ENCODE measurements at regions not wholly inside any gene's neighbourhood (a gene's known extent, or its start where the extent isn't known, plus 50 kb on each side); places are given as distances from the start of the nearest gene placed in this dataset.
"Not testable (repeated sequence)": the region's sequence is repeated elsewhere in the genome, so short reads cannot be mapped to it uniquely, and the experiment has no call there.

- Histone ChIP-seq H3K4me1 (no peaks in the 10 kb centered on the region), H3K4me3 (no peak overlapping the region), H3K9me3 (no peaks in the 10 kb centered on the region), H3K27ac (no peak overlapping the region), H3K4me2 (no peak overlapping the region)
- CTCF ChIA-PET = no interaction called here
- FAIRE-seq = no peak
- POLR2A ChIA-PET = no interaction called here
- ATAC-seq = no peak
- WGBS (ENCODE audit: missing lambda C conversion rate) = 75% methylated on average over 1 of the region's 1 CpG
- DNase-seq (ENCODE audit: low read depth in 1 of 2, low spot score in 1 of 2) = no peak
- TF ChIP-seq KDM5A (IDR thresholded peaks at IDR 0.05) = no peak
- no peak for TF ChIP-seq FOXS1 (CRISPR knock-in tag; IDR thresholded peaks at IDR 0.05)
- no peak for TF ChIP-seq CHD2 (IDR thresholded peaks at IDR 0.05; ENCODE audit: low read length, partially characterized antibody)
- TF ChIP-seq FOSL2 (IDR thresholded peaks at IDR 0.05) = no peak
- TF ChIP-seq FOSL2 (CRISPR knock-in tag; IDR thresholded peaks at IDR 0.05) = no peak
- no peak for TF ChIP-seq JUNB (IDR thresholded peaks at IDR 0.05)
- no peak for TF ChIP-seq SMC3 (IDR thresholded peaks at IDR 0.05)
- no peak for TF ChIP-seq MAZ (IDR thresholded peaks at IDR 0.05; ENCODE audit: borderline replicate concordance, low read depth, low read length)
- no peak for TF ChIP-seq REST (IDR thresholded peaks at IDR 0.05)
- no peak for TF ChIP-seq RNF2 (IDR thresholded peaks at IDR 0.05; ENCODE audit: borderline replicate concordance, low read depth)
- TF ChIP-seq EHMT2 (IDR thresholded peaks at IDR 0.05; ENCODE audit: low read depth) = no peak
- TF ChIP-seq TP53 (CRISPR knock-in tag; IDR thresholded peaks at IDR 0.05) = no peak
- TF ChIP-seq RARB (CRISPR knock-in tag; IDR thresholded peaks at IDR 0.05) = no peak
- TF ChIP-seq GATA3 (IDR thresholded peaks at IDR 0.05; ENCODE audit: borderline replicate concordance) = no peak
- no peak for TF ChIP-seq POLR2A (IDR thresholded peaks at IDR 0.05; ENCODE audit: low read length)
- TF ChIP-seq PBX3 (IDR thresholded peaks at IDR 0.05) = no peak
- TF ChIP-seq HMGXB4 (CRISPR knock-in tag; IDR thresholded peaks at IDR 0.05; ENCODE audit: borderline replicate concordance) = no peak
- TF ChIP-seq CBX8 (IDR thresholded peaks at IDR 0.05) = no peak
- TF ChIP-seq PHF8 (IDR thresholded peaks at IDR 0.05; ENCODE audit: borderline replicate concordance, low read depth) = no peak
Observed at GRCh38 chr12:84113666-84114065, 798.9 kb downstream of the SLC6A15 start.

GRCh38 chr12:84103886-84104285 is 808.7 kb downstream of the SLC6A15 start:
- ATAC-seq; H3K4me3 ChIP-seq; H3K4me1 ChIP-seq; FAIRE-seq; H3K4me2 ChIP-seq; H3K27ac ChIP-seq; POLR2A ChIA-PET; CTCF ChIA-PET; DNase-seq (ENCODE audit: low read depth in 1 of 2, low spot score in 1 of 2): not testable (repeated sequence)
- H3K9me3 ChIP-seq = peaks cover 13% of the 10 kb centered on the region; the same call in 2 of the 3 replicates
- WGBS (ENCODE audit: missing lambda C conversion rate) = 34% methylated on average over 4 of the region's 4 CpGs

- FAIRE-seq; DNase-seq (ENCODE audit: low read depth in 1 of 2, low spot score in 1 of 2); H3K4me1 ChIP-seq; H3K4me2 ChIP-seq; ATAC-seq; POLR2A ChIA-PET; CTCF ChIA-PET; H3K4me3 ChIP-seq; H3K27ac ChIP-seq: not testable (repeated sequence)
- peaks cover 20% of the 10 kb centered on the region for H3K9me3 ChIP-seq
- WGBS (ENCODE audit: missing lambda C conversion rate) = 54% methylated on average over 8 of the region's 8 CpGs
Observed at GRCh38 chr12:84101963-84102362, 810.6 kb downstream of the SLC6A15 start.

- CTCF ChIA-PET = interaction anchor here (0.6 kb wide), 1 partner anchor 181 kb away, joined by 3 read pairs; no protein-coding TSS in a partner anchor
- DNase-seq (ENCODE audit: low read depth in 1 of 2, low spot score in 1 of 2); ATAC-seq; H3K4me3 ChIP-seq; H3K4me1 ChIP-seq; H3K4me2 ChIP-seq; POLR2A ChIA-PET; FAIRE-seq; H3K27ac ChIP-seq: not testable (repeated sequence)
- peaks cover 23% of the 10 kb centered on the region for H3K9me3 ChIP-seq
- 38% methylated on average over 1 of the region's 1 CpG for WGBS (ENCODE audit: missing lambda C conversion rate)
Observed at GRCh38 chr12:84099591-84099990, 813.0 kb downstream of the SLC6A15 start.

All from A549 (cell line).